ENCODE measurements at regions not wholly inside any gene's neighbourhood (a gene's known extent, or its start where the extent isn't known, plus 50 kb on each side); places are given as distances from the start of the nearest gene placed in this dataset.

DNA sequence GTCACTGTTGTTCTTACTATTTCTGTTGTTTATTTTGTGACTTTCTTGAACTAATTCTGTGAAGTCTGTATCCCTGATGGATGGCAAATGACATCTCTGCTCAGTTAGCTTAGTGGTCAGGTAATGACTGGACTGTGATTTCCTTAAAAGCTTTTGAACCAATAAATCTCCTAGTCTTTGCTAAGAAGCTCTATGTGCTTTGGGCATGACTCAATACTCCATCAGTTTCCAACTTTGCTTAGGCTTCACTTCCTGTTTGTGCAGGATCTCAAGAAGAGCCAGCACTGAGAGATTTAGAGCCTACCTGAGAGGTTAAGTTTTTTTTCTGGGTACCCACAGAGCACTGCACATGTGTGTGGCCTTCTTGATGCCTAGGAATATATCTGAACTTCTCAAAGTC, 329.7 kb upstream of the HTR2A start:
- H3K4me2 ChIP-seq (ENCODE audit: insufficient read depth, low read length): no peak overlapping the region
- CTCF ChIA-PET: no interaction called here
- FAIRE-seq: no peak
- TF ChIP-seq MYC (IDR thresholded peaks at IDR 0.05; ENCODE audit: low read depth, low read length): no peak
- no peak for TF ChIP-seq EZH2 (IDR thresholded peaks at IDR 0.05; ENCODE audit: borderline replicate concordance, low read depth, low read length, severe bottlenecking)
- TF ChIP-seq FOS (IDR thresholded peaks at IDR 0.05; ENCODE audit: borderline replicate concordance, insufficient read depth, low read length): no peak
- no peak for TF ChIP-seq JUN (IDR thresholded peaks at IDR 0.05; ENCODE audit: borderline replicate concordance, insufficient read depth, insufficient read length, low read depth)
- TF ChIP-seq POLR2AphosphoS5 (IDR thresholded peaks at IDR 0.05; ENCODE audit: insufficient read depth, low read depth, low read length): no peak
- TF ChIP-seq, protein P1, sequence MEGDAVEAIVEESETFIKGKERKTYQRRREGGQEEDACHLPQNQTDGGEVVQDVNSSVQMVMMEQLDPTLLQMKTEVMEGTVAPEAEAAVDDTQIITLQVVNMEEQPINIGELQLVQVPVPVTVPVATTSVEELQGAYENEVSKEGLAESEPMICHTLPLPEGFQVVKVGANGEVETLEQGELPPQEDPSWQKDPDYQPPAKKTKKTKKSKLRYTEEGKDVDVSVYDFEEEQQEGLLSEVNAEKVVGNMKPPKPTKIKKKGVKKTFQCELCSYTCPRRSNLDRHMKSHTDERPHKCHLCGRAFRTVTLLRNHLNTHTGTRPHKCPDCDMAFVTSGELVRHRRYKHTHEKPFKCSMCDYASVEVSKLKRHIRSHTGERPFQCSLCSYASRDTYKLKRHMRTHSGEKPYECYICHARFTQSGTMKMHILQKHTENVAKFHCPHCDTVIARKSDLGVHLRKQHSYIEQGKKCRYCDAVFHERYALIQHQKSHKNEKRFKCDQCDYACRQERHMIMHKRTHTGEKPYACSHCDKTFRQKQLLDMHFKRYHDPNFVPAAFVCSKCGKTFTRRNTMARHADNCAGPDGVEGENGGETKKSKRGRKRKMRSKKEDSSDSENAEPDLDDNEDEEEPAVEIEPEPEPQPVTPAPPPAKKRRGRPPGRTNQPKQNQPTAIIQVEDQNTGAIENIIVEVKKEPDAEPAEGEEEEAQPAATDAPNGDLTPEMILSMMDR (IDR thresholded peaks at IDR 0.05; ENCODE audit: extremely low read depth in 1 of 2, insufficient read depth in 1 of 2, low read depth in 1 of 2, low read length in 2 of 2): no peak
- TF ChIP-seq, protein P2, sequence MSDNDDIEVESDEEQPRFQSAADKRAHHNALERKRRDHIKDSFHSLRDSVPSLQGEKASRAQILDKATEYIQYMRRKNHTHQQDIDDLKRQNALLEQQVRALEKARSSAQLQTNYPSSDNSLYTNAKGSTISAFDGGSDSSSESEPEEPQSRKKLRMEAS (IDR thresholded peaks at IDR 0.05; ENCODE audit: insufficient read depth, insufficient read length): no peak
- no peak for TF ChIP-seq GATA2 (IDR thresholded peaks at IDR 0.05; ENCODE audit: insufficient read depth, insufficient read length, low read depth, low read length)
- no peak for TF ChIP-seq POLR2A (IDR thresholded peaks at IDR 0.05; ENCODE audit: low read depth, low read length)
- intact Hi-C loops (cut with micrococcal nuclease) (no loop called here), dilution Hi-C loops (cut with MboI; ENCODE audit: extremely low pct_ligation_motif_present, low sequenced_read_pairs) (no loop called here)
- H2AFZ ChIP-seq (ENCODE audit: low read depth, low read length): no peak overlapping the region
- no peak overlapping the region for H3K4me3 ChIP-seq (replicated peaks in 1 of 3; ENCODE audit: insufficient read depth in 1 of 3, low read depth in 1 of 3, low read length in 3 of 3)
- H3K4me1 ChIP-seq (ENCODE audit: control insufficient read depth, extremely low read depth, insufficient read depth, low read length): no peaks in the 10 kb centered on the region
- peaks cover 4% of the 10 kb centered on the region for H3K9me3 ChIP-seq (replicated peaks; ENCODE audit: control insufficient read depth, insufficient read depth, low read length)
- H4K20me1 ChIP-seq (replicated peaks; ENCODE audit: control insufficient read depth, extremely low read depth, insufficient read depth, low read length): no peaks in the 10 kb centered on the region
- H3K27ac ChIP-seq (ENCODE audit: insufficient read depth, low read depth, low read length): no peak overlapping the region
- no peak overlapping the region for H3K9ac ChIP-seq (replicated peaks; ENCODE audit: extremely low read depth, insufficient read depth, low read length)
- H3K79me2 ChIP-seq (ENCODE audit: control insufficient read depth, insufficient read depth, low read length): no peaks in the 10 kb centered on the region
- no TSS peak for BruUV-seq (replicated peaks)
- no peak for DNase-seq (ENCODE audit: low read depth, low spot score)
- POLR2A ChIA-PET: no interaction called here
- no peaks in the 10 kb centered on the region for H3K36me3 ChIP-seq (ENCODE audit: control insufficient read depth in 2 of 2, extremely low read depth in 1 of 2, insufficient read depth in 2 of 2, low read length in 2 of 2)
- H3K27me3 ChIP-seq (ENCODE audit: control insufficient read depth in 2 of 2, insufficient read depth in 2 of 2, low read length in 2 of 2): no peaks in the 10 kb centered on the region
- no peaks in the 10 kb centered on the region for H3K9me1 ChIP-seq (replicated peaks; ENCODE audit: control insufficient read depth, extremely low read depth, insufficient read depth, low read length)
